Mesenchymal stem cell (in vitro differentiated cells and primary cell): ENCODE measurements at regions not wholly inside any gene's neighbourhood (a gene's known extent, or its start where the extent isn't known, plus 50 kb on each side); places are given as distances from the start of the nearest gene placed in this dataset.

ENCODE experiments used
- DNase-seq: peaks from one replicate; pipeline ENCODE4 v3.0.0-alpha.2; 2013
- H2AFZ ChIP-seq: one replicate; pipeline ENCODE4 v1.6.1; 2013; ENCODE audit warnings: low read depth, mild to moderate bottlenecking, control low read depth, inconsistent platforms, low read length, moderate library complexity
- H2AK5ac ChIP-seq: 2 replicates; pipeline ENCODE4 v1.6.1; 2013; ENCODE audit warnings: low read length, moderate library complexity, mild to moderate bottlenecking, inconsistent platforms; ENCODE audit not compliant: severe bottlenecking
- H2BK120ac ChIP-seq: one replicate; pipeline ENCODE4 v1.6.1; 2013; ENCODE audit warnings: low read depth, mild to moderate bottlenecking, inconsistent platforms, low read length, moderate library complexity
- H2BK12ac ChIP-seq, 2 experiments: one replicate each; pipeline ENCODE4 v1.6.1; 2013; ENCODE audit warnings: inconsistent platforms in 2 of 2, low read length in 2 of 2, mild to moderate bottlenecking in 2 of 2, moderate library complexity in 2 of 2, control low read depth in 1 of 2
- H2BK15ac ChIP-seq: one replicate; pipeline ENCODE4 v1.6.1; 2013; ENCODE audit warnings: mild to moderate bottlenecking, low read depth, inconsistent platforms; ENCODE audit not compliant: poor library complexity, severe bottlenecking
- H2BK5ac ChIP-seq: 2 replicates; pipeline ENCODE4 v1.6.1; 2013; ENCODE audit warnings: low read depth, mild to moderate bottlenecking, low read length, control low read depth, inconsistent platforms; ENCODE audit not compliant: poor library complexity, severe bottlenecking
- H3K14ac ChIP-seq, 2 experiments: one replicate each; pipeline ENCODE4 v1.6.1; 2013; ENCODE audit warnings: inconsistent platforms in 2 of 2, low read length in 2 of 2, control low read depth in 1 of 2, mild to moderate bottlenecking in 1 of 2, moderate library complexity in 1 of 2
- H3K18ac ChIP-seq, 2 experiments: one replicate each; pipeline ENCODE4 v1.6.1; 2013; ENCODE audit warnings: inconsistent platforms in 2 of 2, low read length in 2 of 2, control low read depth in 1 of 2, low read depth in 1 of 2, mild to moderate bottlenecking in 1 of 2
- H3K23ac ChIP-seq, 2 experiments: one replicate each; pipeline ENCODE4 v1.6.1; 2013; ENCODE audit warnings: inconsistent platforms in 2 of 2, low read length in 2 of 2, mild to moderate bottlenecking in 2 of 2, moderate library complexity in 2 of 2, control low read depth in 1 of 2
- H3K27ac ChIP-seq: 2 replicates; pipeline ENCODE4 v1.5.1; 2013; ENCODE audit warnings: mild to moderate bottlenecking, moderate library complexity, low read length, control low read depth, inconsistent platforms; ENCODE audit not compliant: poor library complexity, severe bottlenecking
- H3K27me3 ChIP-seq, 2 experiments: 2 replicates each; pipeline versions ENCODE4 v1.6.1 to v1.7.0; 2013; ENCODE audit warnings: low read length in 2 of 2, mild to moderate bottlenecking in 2 of 2, moderate library complexity in 2 of 2, control low read depth in 1 of 2, inconsistent platforms in 1 of 2; ENCODE audit not compliant: control insufficient read depth in 1 of 2, insufficient read depth in 1 of 2
- H3K36me3 ChIP-seq, 2 experiments: 2 replicates each; pipeline versions ENCODE4 v1.6.1 to v1.7.0; 2013; ENCODE audit warnings: low read length in 2 of 2, control low read depth in 1 of 2, inconsistent platforms in 1 of 2, low read depth in 1 of 2, mild to moderate bottlenecking in 1 of 2; ENCODE audit not compliant: insufficient read depth in 2 of 2, control insufficient read depth in 1 of 2
- H3K4ac ChIP-seq, 2 experiments: one replicate each; pipeline ENCODE4 v1.6.1; 2013; ENCODE audit warnings: inconsistent platforms in 2 of 2, low read length in 2 of 2, mild to moderate bottlenecking in 2 of 2, moderate library complexity in 2 of 2, control low read depth in 1 of 2, low read depth in 1 of 2
- H3K4me1 ChIP-seq: 2 replicates; pipeline ENCODE4 v1.6.1; 2013; ENCODE audit warnings: low read depth, low read length, control low read depth; ENCODE audit not compliant: control insufficient read depth, insufficient read depth
- H3K4me2 ChIP-seq: 2 replicates; pipeline ENCODE4 v1.6.1; 2013; ENCODE audit warnings: low read length, mild to moderate bottlenecking, inconsistent platforms; ENCODE audit not compliant: poor library complexity, severe bottlenecking
- H3K4me3 ChIP-seq, 2 experiments: 2 replicates each; pipeline versions ENCODE4 v1.5.1 to v1.7.0; 2013; ENCODE audit warnings: low read length in 2 of 2, mild to moderate bottlenecking in 2 of 2, control low read depth in 1 of 2, low read depth in 1 of 2; ENCODE audit not compliant: insufficient read depth in 1 of 2
- H3K79me1 ChIP-seq: replicated peaks from 2 replicates; pipeline ENCODE4 v1.6.1; 2013; ENCODE audit warnings: mild to moderate bottlenecking, control low read depth, low read length, inconsistent platforms; ENCODE audit not compliant: poor library complexity, severe bottlenecking
- H3K9ac ChIP-seq: 2 replicates; pipeline ENCODE4 v1.7.0; 2013; ENCODE audit warnings: mild to moderate bottlenecking, low read length, moderate library complexity
- H3K9me3 ChIP-seq: 2 replicates; pipeline ENCODE4 v1.7.0; 2013; ENCODE audit warnings: mild to moderate bottlenecking, low read length; ENCODE audit not compliant: control insufficient read depth
- H4K8ac ChIP-seq: one replicate; pipeline ENCODE4 v1.6.1; 2013; ENCODE audit warnings: inconsistent platforms, mild to moderate bottlenecking, low read length, moderate library complexity
- H4K91ac ChIP-seq: one replicate; pipeline ENCODE4 v1.6.1; 2013; ENCODE audit warnings: mild to moderate bottlenecking, low read length, inconsistent platforms
- WGBS: methylation state at CpG from one replicate; pipeline ENCODE4 v1.1.7; 2013; ENCODE audit warnings: mixed read lengths; 5-methylcytosine and 5-hydroxymethylcytosine counted together

GRCh38 chr6:91691449-91691848 is 1104.6 kb upstream of the MAP3K7 start:
- no peak overlapping the region for H3K4me2 ChIP-seq
- H3K4ac ChIP-seq, result no peak overlapping the region
- H3K36me3 ChIP-seq, result no peaks in the 10 kb centered on the region
- no peaks in the 10 kb centered on the region for H3K9me3 ChIP-seq
- no peak overlapping the region for H4K8ac ChIP-seq
- H2BK12ac ChIP-seq, result no peak overlapping the region
- no peak overlapping the region for H3K4me3 ChIP-seq
- DNase-seq, result no peak
- no peak overlapping the region for H2AK5ac ChIP-seq
- no peak overlapping the region for H4K91ac ChIP-seq
- WGBS, result 90% methylated on average over 6 of the region's 6 CpGs
- no peak overlapping the region for H3K27ac ChIP-seq
- H3K79me1 ChIP-seq, result no peaks in the 10 kb centered on the region
- no peak overlapping the region for H2BK120ac ChIP-seq
- no peak overlapping the region for H3K9ac ChIP-seq
- no peak overlapping the region for H3K18ac ChIP-seq
- H3K23ac ChIP-seq, result no peak overlapping the region
- H3K4me1 ChIP-seq, result no peaks in the 10 kb centered on the region
- no peak overlapping the region for H3K14ac ChIP-seq
- no peak overlapping the region for H2BK15ac ChIP-seq
- no peaks in the 10 kb centered on the region for H3K27me3 ChIP-seq
- no peak overlapping the region for H2BK5ac ChIP-seq
- H2AFZ ChIP-seq, result no peak overlapping the region

GRCh38 chr6:91683240-91683639 is 1096.4 kb upstream of the MAP3K7 start:
- Histone ChIP-seq H4K8ac (no peak overlapping the region), H2BK5ac (no peak overlapping the region), H2AFZ (no peak overlapping the region), H3K18ac (no peak overlapping the region), H3K4ac (no peak overlapping the region), H2BK15ac (no peak overlapping the region), H3K79me1 (no peaks in the 10 kb centered on the region), H3K27me3 (no peaks in the 10 kb centered on the region), H3K9ac (no peak overlapping the region), H3K36me3 (no peaks in the 10 kb centered on the region), H2BK12ac (no peak overlapping the region), H3K9me3 (no peaks in the 10 kb centered on the region), H2BK120ac (no peak overlapping the region), H3K27ac (no peak overlapping the region), H3K14ac (no peak overlapping the region), H4K91ac (no peak overlapping the region), H3K4me2 (no peak overlapping the region), H2AK5ac (no peak overlapping the region), H3K23ac (no peak overlapping the region), H3K4me3 (no peak overlapping the region), H3K4me1 (no peaks in the 10 kb centered on the region)
- DNase-seq, result no peak
- WGBS, result 95% methylated on average over 3 of the region's 4 CpGs

GRCh38 chr6:91681296-91681695 is 1094.4 kb upstream of the MAP3K7 start:
- Histone ChIP-seq H3K9ac (no peak overlapping the region), H3K14ac (no peak overlapping the region), H3K9me3 (no peaks in the 10 kb centered on the region), H3K4me1 (no peaks in the 10 kb centered on the region), H2BK15ac (no peak overlapping the region), H3K27ac (no peak overlapping the region), H3K4me2 (no peak overlapping the region), H2BK12ac (no peak overlapping the region), H3K23ac (no peak overlapping the region), H2BK5ac (no peak overlapping the region), H4K8ac (no peak overlapping the region), H2AK5ac (no peak overlapping the region), H3K4me3 (no peak overlapping the region), H2AFZ (no peak overlapping the region), H3K4ac (no peak overlapping the region), H3K18ac (no peak overlapping the region), H3K27me3 (no peaks in the 10 kb centered on the region), H3K79me1 (no peaks in the 10 kb centered on the region), H3K36me3 (no peaks in the 10 kb centered on the region), H4K91ac (no peak overlapping the region), H2BK120ac (no peak overlapping the region)
- no peak for DNase-seq
- WGBS, result 85% methylated on average over 7 of the region's 7 CpGs

DNA sequence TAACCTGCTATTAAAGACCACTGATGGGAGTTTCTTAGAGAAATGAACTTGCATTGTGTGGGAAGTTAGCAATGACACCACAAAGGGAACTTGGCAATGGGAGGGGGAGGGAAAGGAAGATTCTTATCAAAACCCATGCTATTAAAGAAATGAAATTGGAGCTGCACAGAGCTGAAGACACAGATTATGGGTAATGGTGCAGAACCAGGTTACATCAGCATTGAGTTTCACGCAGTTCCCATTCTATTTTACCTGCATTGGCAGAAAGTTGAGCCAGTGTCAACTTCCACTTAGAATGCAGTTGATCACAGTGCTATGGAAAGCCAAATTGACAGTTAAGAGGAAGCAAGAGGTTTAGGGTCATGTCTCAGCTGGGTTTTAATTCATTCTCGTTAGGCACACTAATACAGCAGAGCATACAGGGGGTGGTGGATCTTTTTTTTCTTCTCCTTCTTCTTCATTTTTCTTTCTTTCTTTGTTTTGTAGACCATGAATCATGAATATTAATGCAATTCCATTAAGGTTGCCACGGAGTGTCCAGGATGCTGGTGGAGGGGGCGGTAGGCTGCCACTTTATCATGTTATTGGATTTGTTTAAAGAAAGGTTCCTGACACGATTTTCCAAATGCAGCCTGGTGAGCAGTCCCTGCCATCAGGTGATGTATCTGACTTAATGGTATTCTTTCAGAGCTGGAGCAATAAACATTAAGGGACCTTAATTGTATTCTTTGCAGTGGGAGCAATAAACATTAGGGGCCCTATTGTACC is 1092.0 kb upstream of the MAP3K7 start:
- Histone ChIP-seq H2BK15ac (no peak overlapping the region), H3K18ac (no peak overlapping the region), H3K4ac (no peak overlapping the region), H2AFZ (no peak overlapping the region), H3K27ac (no peak overlapping the region), H4K91ac (no peak overlapping the region), H3K27me3 (no peaks in the 10 kb centered on the region), H3K4me2 (no peak overlapping the region), H3K9me3 (no peaks in the 10 kb centered on the region), H4K8ac (no peak overlapping the region), H3K4me3 (no peak overlapping the region), H2BK12ac (no peak overlapping the region), H3K23ac (no peak overlapping the region), H3K9ac (no peak overlapping the region), H2BK5ac (no peak overlapping the region), H3K79me1 (no peaks in the 10 kb centered on the region), H3K36me3 (no peaks in the 10 kb centered on the region), H2AK5ac (no peak overlapping the region), H3K14ac (no peak overlapping the region), H3K4me1 (no peaks in the 10 kb centered on the region), H2BK120ac (no peak overlapping the region)
- 86% methylated on average over 4 of the region's 5 CpGs for WGBS
- DNase-seq, result no peak
